ENCODE measurements at regions not wholly inside any gene's neighbourhood (a gene's known extent, or its start where the extent isn't known, plus 50 kb on each side); places are given as distances from the start of the nearest gene placed in this dataset.

- Histone ChIP-seq H3K14ac (ENCODE audit: insufficient read length) (no peak overlapping the region), H3K79me1 (ENCODE audit: low read depth, low read length) (no peaks in the 10 kb centered on the region), H2BK20ac (ENCODE audit: low read length) (no peak overlapping the region), H2BK12ac (ENCODE audit: low read depth, low read length) (no peak overlapping the region), H3K36me3 (ENCODE audit: control insufficient read depth in 2 of 4, insufficient read depth in 4 of 4, low read length in 3 of 4) (no peaks in the 10 kb centered on the region; a peak in 1 of 8 replicates), H3K9ac (replicated peaks in 1 of 4; ENCODE audit: extremely low read depth in 1 of 4, low read depth in 3 of 4, low read length in 3 of 4) (no peak overlapping the region), H3K27ac (ENCODE audit: low read depth, low read length) (no peak overlapping the region), H3K18ac (ENCODE audit: extremely low read depth, low read length) (no peak overlapping the region), H4K91ac (replicated peaks; ENCODE audit: insufficient read length, low read length) (no peak overlapping the region), H3K79me2 (ENCODE audit: control insufficient read depth in 1 of 2, insufficient read depth in 2 of 2, low read length in 2 of 2) (no peaks in the 10 kb centered on the region), H3K23ac (ENCODE audit: insufficient read length) (no peak overlapping the region), H4K5ac (ENCODE audit: insufficient read length, low read depth, low read length) (no peak overlapping the region), H3K23me2 (ENCODE audit: low read depth, low read length) (no peaks in the 10 kb centered on the region), H3K9me3 (ENCODE audit: insufficient read depth in 2 of 2, low read depth in 1 of 2, low read length in 1 of 2) (peaks cover 0 to 4% of the 10 kb centered on the region in 2 experiments; a peak in 1 of 4 replicates), H2BK120ac (replicated peaks; ENCODE audit: low read depth, low read length) (no peak overlapping the region), H3K27me3 (replicated peaks in 1 of 4; ENCODE audit: control insufficient read depth in 3 of 4, extremely low read depth in 1 of 4, insufficient read depth in 3 of 4, low read length in 3 of 4) (peaks cover 14 to 32% (median 18%) of the 10 kb centered on the region in 4 experiments; a peak in 6 of 7 replicates), H3K4me2 (ENCODE audit: insufficient read depth in 1 of 2, low read depth in 2 of 2, low read length in 2 of 2) (no peak overlapping the region), H3K4ac (replicated peaks; ENCODE audit: insufficient read length, low read depth, low read length) (no peak overlapping the region), H2BK15ac (ENCODE audit: low read length) (no peak overlapping the region), H3K56ac (replicated peaks; ENCODE audit: insufficient read length, low read depth, low read length) (no peak overlapping the region), H2AFZ (ENCODE audit: low read length) (no peak overlapping the region), H3K4me1 (replicated peaks in 1 of 4; ENCODE audit: control insufficient read depth in 3 of 4, insufficient read depth in 4 of 4, low read length in 3 of 4) (no peaks in the 10 kb centered on the region; a peak in 1 of 7 replicates), H2AK5ac (ENCODE audit: low read depth, low read length) (no peak overlapping the region), H4K8ac (ENCODE audit: extremely low read depth, insufficient read depth, low read length) (no peak overlapping the region), H2BK5ac (ENCODE audit: low read depth, low read length) (no peak overlapping the region), H3K4me3 (ENCODE audit: extremely low read depth in 1 of 4, insufficient read depth in 2 of 4, low read depth in 3 of 4, low read length in 4 of 4) (no peak overlapping the region), H4K20me1 (replicated peaks in 1 of 2; ENCODE audit: control insufficient read depth in 1 of 2, insufficient read depth in 2 of 2, low read length in 2 of 2) (no peaks in the 10 kb centered on the region)
- no peak for FAIRE-seq
- no peak for DNase-seq (ENCODE audit: low read depth in 1 of 2, low spot score in 2 of 2)
- WGBS, 2 experiments (ENCODE audit: extremely low coverage in 1 of 2, insufficient coverage in 1 of 2, insufficient read length in 1 of 2, insufficient replicate concordance in 2 of 2, low coverage in 1 of 2, low lambda C conversion rate in 2 of 2, missing lambda C conversion rate in 1 of 2): 90% methylated on average over 5 of the region's 5 CpGs; no CpG with 5 or more reads in 1 of the 2 experiments
- CTCF ChIA-PET (ENCODE audit: partially characterized antibody): interaction anchor here (4.5 kb wide), 1 partner anchor 23 kb away, joined by 21 read pairs; no protein-coding TSS in a partner anchor
- POLR2A ChIA-PET (ENCODE audit: partially characterized antibody): no interaction called here
- TF ChIP-seq, protein P1, sequence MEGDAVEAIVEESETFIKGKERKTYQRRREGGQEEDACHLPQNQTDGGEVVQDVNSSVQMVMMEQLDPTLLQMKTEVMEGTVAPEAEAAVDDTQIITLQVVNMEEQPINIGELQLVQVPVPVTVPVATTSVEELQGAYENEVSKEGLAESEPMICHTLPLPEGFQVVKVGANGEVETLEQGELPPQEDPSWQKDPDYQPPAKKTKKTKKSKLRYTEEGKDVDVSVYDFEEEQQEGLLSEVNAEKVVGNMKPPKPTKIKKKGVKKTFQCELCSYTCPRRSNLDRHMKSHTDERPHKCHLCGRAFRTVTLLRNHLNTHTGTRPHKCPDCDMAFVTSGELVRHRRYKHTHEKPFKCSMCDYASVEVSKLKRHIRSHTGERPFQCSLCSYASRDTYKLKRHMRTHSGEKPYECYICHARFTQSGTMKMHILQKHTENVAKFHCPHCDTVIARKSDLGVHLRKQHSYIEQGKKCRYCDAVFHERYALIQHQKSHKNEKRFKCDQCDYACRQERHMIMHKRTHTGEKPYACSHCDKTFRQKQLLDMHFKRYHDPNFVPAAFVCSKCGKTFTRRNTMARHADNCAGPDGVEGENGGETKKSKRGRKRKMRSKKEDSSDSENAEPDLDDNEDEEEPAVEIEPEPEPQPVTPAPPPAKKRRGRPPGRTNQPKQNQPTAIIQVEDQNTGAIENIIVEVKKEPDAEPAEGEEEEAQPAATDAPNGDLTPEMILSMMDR (IDR thresholded peaks at IDR 0.05; ENCODE audit: control extremely low read depth in 1 of 3, insufficient read depth in 1 of 3, low read depth in 1 of 3, low read length in 3 of 3): no peak
- TF ChIP-seq NANOG (IDR thresholded peaks at IDR 0.05; ENCODE audit: insufficient read depth, low read depth, low read length, poor library complexity, severe bottlenecking): no peak
- TF ChIP-seq, protein P2, sequence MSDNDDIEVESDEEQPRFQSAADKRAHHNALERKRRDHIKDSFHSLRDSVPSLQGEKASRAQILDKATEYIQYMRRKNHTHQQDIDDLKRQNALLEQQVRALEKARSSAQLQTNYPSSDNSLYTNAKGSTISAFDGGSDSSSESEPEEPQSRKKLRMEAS (IDR thresholded peaks at IDR 0.05): no peak
- TF ChIP-seq GTF2F1 (IDR thresholded peaks at IDR 0.05; ENCODE audit: borderline replicate concordance, low read depth, low read length): no peak
- TF ChIP-seq NRF1 (IDR thresholded peaks at IDR 0.05; ENCODE audit: low read depth, low read length): no peak
- no peak for TF ChIP-seq JUND (IDR thresholded peaks at IDR 0.05; ENCODE audit: low read length)
- no peak for TF ChIP-seq ASH2L (IDR thresholded peaks at IDR 0.05; ENCODE audit: low read length)
- TF ChIP-seq EZH2 (IDR thresholded peaks at IDR 0.05; ENCODE audit: low read depth, low read length, severe bottlenecking): no peak
- no peak for TF ChIP-seq TBP (IDR thresholded peaks at IDR 0.05; ENCODE audit: low read depth, low read length)
- TF ChIP-seq SIX5 (IDR thresholded peaks at IDR 0.05; ENCODE audit: low read depth, low read length): no peak
- no peak for TF ChIP-seq RBBP5 (IDR thresholded peaks at IDR 0.05; ENCODE audit: borderline replicate concordance, low read depth, low read length)
- no peak for TF ChIP-seq HDAC2 (IDR thresholded peaks at IDR 0.05; ENCODE audit: borderline replicate concordance in 1 of 2, low read depth in 2 of 2, low read length in 2 of 2)
Measured at GRCh38 chr22:22133910-22134309, 110.7 kb upstream of the VPREB1 start.
